PC-9 (cell line): ENCODE measurements at regions not wholly inside any gene's neighbourhood (a gene's known extent, or its start where the extent isn't known, plus 50 kb on each side); places are given as distances from the start of the nearest gene placed in this dataset.

Experiments
- CTCF ChIP-seq: fragments of 200-600 bp; sonication (generic); conservative IDR thresholded peaks from 2 replicates; pipeline ENCODE4 v1.6.1; 2017; ENCODE audit warnings: mixed run types, antibody characterized with exemption, mild to moderate bottlenecking, moderate library complexity
- EZH2 ChIP-seq: fragments of 200-600 bp; sonication (generic); IDR thresholded peaks from 2 replicates; pipeline ENCODE4 v1.8.0; 2017; ENCODE audit warnings: antibody characterized with exemption, low read depth

GRCh38 chr15:45810201-45810600 is 175.4 kb downstream of the SQOR start:
- no peak for TF ChIP-seq CTCF
- no peak for TF ChIP-seq EZH2
